Muscle layer of colon (tissue), 2 donors: ENCODE measurements at regions not wholly inside any gene's neighbourhood (a gene's known extent, or its start where the extent isn't known, plus 50 kb on each side); places are given as distances from the start of the nearest gene placed in this dataset.
A peak's percentile ranks its signal among the peaks of the same experiment; 100 is the strongest.

Source experiments
- H3K27ac ChIP-seq: one replicate; pipeline ENCODE4 v1.7.0; 2013; ENCODE audit warnings: low read depth, mild to moderate bottlenecking, low read length, moderate library complexity
- H3K27me3 ChIP-seq, 2 donors: one replicate each; pipeline ENCODE4 v1.7.0; 2013; ENCODE audit warnings: low read length in 2 of 2, mild to moderate bottlenecking in 2 of 2; ENCODE audit not compliant: insufficient read depth in 2 of 2, control insufficient read depth in 1 of 2
- H3K36me3 ChIP-seq: one replicate; pipeline ENCODE4 v1.7.0; 2013; ENCODE audit warnings: mild to moderate bottlenecking, low read length; ENCODE audit not compliant: insufficient read depth
- H3K4me1 ChIP-seq: one replicate; pipeline ENCODE4 v1.7.0; 2013; ENCODE audit warnings: mild to moderate bottlenecking, low read length; ENCODE audit not compliant: insufficient read depth
- H3K4me3 ChIP-seq, 2 donors: one replicate each; pipeline ENCODE4 v1.7.0; 2013; ENCODE audit warnings: low read length in 2 of 2, low read depth in 1 of 2, mild to moderate bottlenecking in 1 of 2, moderate library complexity in 1 of 2
- H3K9ac ChIP-seq: one replicate; pipeline ENCODE4 v1.7.0; 2013; ENCODE audit warnings: low read length
- H3K9me3 ChIP-seq: one replicate; pipeline ENCODE4 v1.7.0; 2013; ENCODE audit warnings: mild to moderate bottlenecking, low read length
- donor health status: abdominal sarcoma.
- donor health status: Adenocarcinoma of cecum.

- Histone ChIP-seq H3K27ac (no peak overlapping the region), H3K27me3 (no peaks in the 10 kb centered on the region), H3K9me3 (no peaks in the 10 kb centered on the region), H3K4me3 (no peak overlapping the region), H3K4me1 (peaks cover 30% of the 10 kb centered on the region), H3K9ac (no peak overlapping the region), H3K36me3 (no peaks in the 10 kb centered on the region)
These were observed 127.0 kb downstream of the CHSY1 start for GRCh38 chr15:101124731-101125451.

- H3K27me3 ChIP-seq, result no peaks in the 10 kb centered on the region
- H3K4me1 ChIP-seq, result peaks cover 28% of the 10 kb centered on the region
- no peak overlapping the region for H3K27ac ChIP-seq
- no peaks in the 10 kb centered on the region for H3K9me3 ChIP-seq
- no peaks in the 10 kb centered on the region for H3K36me3 ChIP-seq
- no peak overlapping the region for H3K4me3 ChIP-seq
- no peak overlapping the region for H3K9ac ChIP-seq
These were observed 128.5 kb downstream of the CHSY1 start for GRCh38 chr15:101123222-101123910.

DNA sequence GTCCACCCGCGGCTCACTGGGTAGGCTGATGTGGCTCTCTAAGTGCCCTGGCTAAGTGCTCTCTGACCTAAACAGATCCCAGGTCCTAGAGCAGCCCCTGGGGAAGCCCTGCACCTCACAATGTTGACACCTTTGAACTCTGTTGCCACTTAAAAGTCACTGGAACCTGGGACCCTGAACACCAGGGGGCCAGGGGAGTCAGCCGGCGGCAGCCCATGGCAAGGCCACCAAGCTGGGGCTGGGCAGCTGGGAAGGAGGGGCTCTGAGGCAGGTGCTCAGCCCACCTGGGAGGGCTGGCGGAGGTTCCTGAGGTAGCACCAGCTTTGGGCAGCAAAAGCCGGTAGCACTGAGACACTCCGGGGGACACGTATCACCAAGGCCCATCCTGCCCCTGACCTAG, 129.0 kb downstream of the CHSY1 start:
- Histone ChIP-seq H3K27me3 (no peaks in the 10 kb centered on the region), H3K9me3 (no peaks in the 10 kb centered on the region), H3K27ac (no peak overlapping the region), H3K4me3 (no peak overlapping the region), H3K36me3 (no peaks in the 10 kb centered on the region), H3K9ac (no peak overlapping the region), H3K4me1 (peaks cover 23% of the 10 kb centered on the region)

DNA sequence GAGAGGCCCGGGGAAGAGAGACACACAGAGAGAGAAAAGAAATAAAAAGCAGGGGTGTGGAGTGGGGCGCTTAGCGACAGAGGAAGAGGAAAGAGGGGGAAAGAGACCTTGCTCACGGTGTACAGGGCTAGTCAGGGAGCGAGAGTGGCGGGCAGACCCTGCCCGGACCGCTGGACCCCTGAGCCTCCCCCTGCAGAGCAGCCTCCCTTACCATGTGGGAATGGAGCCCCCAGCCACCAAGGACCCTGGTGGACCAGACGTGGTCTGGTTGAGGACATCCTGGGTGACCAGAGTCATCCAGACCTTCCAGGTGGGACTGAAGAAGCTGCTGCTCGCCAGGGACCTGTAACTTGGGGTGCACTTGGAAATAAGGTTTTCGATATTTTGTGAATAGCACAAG, 129.6 kb downstream of the CHSY1 start:
- Histone ChIP-seq H3K27ac (no peak overlapping the region), H3K4me3 (peak overlapping the region in 1 of 2 donors; percentile 21)

GRCh38 chr15:101121511-101122090, 130.2 kb downstream of the CHSY1 start:
- Histone ChIP-seq H3K9me3 (no peaks in the 10 kb centered on the region), H3K4me1 (peaks cover 11% of the 10 kb centered on the region), H3K27ac (peak overlapping the region; percentile 48), H3K27me3 (no peaks in the 10 kb centered on the region), H3K9ac (peak overlapping the region; percentile 1), H3K36me3 (no peaks in the 10 kb centered on the region), H3K4me3 (peak overlapping the region in 1 of 2 donors; percentile 21)

More for the DNA sequence above, 129.6 kb downstream of the CHSY1 start:
- no peaks in the 10 kb centered on the region for H3K36me3 ChIP-seq
- H3K9me3 ChIP-seq, result no peaks in the 10 kb centered on the region
- H3K4me1 ChIP-seq, result peaks cover 17% of the 10 kb centered on the region
- peak overlapping the region; percentile 1 for H3K9ac ChIP-seq
- no peaks in the 10 kb centered on the region for H3K27me3 ChIP-seq

DNA sequence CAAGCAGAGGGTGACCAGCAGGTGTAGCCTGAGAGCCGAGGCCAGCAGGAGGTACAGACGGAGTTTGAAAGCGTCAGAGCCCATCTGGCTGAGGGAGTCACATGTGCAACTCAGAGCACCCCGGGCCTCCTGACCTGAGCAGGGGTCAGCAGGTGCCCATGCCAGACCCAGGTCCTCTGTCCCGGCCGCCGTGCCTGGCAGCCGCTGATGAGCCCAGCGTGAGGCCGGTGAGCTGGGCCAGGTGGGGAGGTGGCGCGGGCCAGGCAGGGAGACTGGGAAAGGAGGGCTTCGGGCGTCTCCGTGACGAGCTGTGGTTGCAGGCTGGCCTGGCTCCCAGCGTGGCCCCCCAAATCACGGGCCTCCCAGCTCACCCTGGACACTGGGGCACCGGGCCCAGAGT, 130.9 kb downstream of the CHSY1 start:
- no peak overlapping the region for H3K9ac ChIP-seq
- H3K4me1 ChIP-seq, result peaks cover 10% of the 10 kb centered on the region
- no peak overlapping the region for H3K4me3 ChIP-seq
- H3K36me3 ChIP-seq, result no peaks in the 10 kb centered on the region
- no peaks in the 10 kb centered on the region for H3K9me3 ChIP-seq
- H3K27ac ChIP-seq, result no peak overlapping the region
- no peaks in the 10 kb centered on the region for H3K27me3 ChIP-seq

- no peaks in the 10 kb centered on the region for H3K9me3 ChIP-seq
- H3K36me3 ChIP-seq, result no peaks in the 10 kb centered on the region
- no peaks in the 10 kb centered on the region for H3K27me3 ChIP-seq
- no peak overlapping the region for H3K9ac ChIP-seq
- no peak overlapping the region for H3K4me3 ChIP-seq
- H3K27ac ChIP-seq, result no peak overlapping the region
- peaks cover 10% of the 10 kb centered on the region for H3K4me1 ChIP-seq
These were observed 131.4 kb downstream of the CHSY1 start for GRCh38 chr15:101120473-101120872.
